COLO668 (cell line): ENCODE measurements at regions not wholly inside any gene's neighbourhood (a gene's known extent, or its start where the extent isn't known, plus 50 kb on each side); places are given as distances from the start of the nearest gene placed in this dataset.
A peak's percentile ranks its signal among the peaks of the same experiment; 100 is the strongest.

Experiments used
- DNase-seq: peaks from one replicate; lab custom pipeline; 2025; ENCODE audit not compliant: unreplicated experiment; lab: John Stamatoyannopoulos, UW

DNA sequence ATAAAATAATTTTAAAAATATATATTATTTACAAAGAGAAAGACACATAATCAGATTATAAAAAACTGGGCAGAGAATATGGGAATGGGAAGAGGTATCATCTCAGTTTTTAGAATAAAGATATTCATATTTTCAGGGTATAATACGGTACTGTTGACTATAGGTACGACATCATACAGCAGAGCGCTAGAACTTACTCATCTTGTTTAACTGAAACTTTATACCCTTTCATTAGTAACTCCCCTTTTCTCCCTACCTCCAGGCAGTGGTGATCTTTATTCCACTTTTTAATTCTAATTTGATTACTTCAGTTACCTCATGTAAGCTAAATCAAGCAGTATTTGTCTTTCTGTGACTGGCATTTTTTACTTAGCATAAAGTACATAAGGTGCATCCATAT is 742.1 kb downstream of the MTRR start:
- no peak for DNase-seq

DNA sequence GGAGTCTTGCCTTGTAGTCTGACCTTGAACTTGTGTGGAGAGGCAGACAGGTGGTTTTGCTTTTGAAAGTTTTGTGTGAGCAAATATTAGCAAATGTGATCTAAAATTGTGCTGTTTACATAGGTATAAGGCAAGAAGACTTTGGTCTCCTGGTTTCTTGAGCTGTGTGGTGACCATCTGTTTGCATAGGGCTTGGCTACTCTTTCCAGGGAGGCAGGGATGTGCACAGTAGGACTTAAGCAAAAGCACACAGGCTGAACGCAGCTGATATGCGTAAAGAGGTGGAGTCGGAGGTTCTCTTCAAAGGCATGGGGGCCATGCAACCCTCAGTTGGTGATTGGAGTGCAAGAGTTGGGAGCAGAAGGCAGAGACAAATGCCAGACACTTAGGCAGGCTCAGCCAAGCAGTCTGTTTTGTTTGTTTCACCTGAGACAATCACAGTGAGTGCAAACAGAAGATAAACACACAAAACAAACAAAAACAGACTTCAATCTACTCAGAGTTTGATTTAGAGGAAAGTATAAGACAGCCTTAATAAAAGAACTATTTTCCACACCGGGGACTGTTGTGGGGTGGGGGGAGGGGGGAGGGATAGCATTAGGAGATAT is 744.2 kb downstream of the MTRR start:
- DNase-seq: no peak

DNA sequence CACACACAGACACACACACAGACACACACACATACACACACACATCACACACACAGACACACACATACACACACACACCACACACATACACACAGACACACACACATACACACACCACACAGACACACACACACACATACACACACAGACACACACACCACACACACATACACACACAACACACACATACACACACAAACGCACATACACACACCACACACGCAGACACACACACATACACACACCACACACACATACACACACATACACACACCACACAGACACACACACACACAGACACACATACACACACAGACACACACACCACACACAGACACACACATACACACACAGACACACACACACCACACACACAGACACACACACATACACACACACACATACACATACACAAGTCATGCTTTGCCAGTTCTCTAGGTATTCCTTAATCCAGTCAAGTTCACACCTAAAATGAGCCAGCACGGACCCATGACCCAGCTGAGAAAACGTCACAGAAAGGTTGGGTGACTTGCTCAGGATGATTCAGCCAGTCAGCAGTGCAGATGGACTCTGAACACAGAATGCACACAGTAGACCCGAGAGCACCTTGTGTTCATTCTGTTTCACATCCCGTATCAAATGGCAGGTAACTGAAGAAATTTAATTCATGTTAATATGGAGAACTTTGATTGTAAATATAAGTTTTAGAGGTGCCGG is 746.4 kb downstream of the MTRR start:
- DNase-seq: no peak

DNA sequence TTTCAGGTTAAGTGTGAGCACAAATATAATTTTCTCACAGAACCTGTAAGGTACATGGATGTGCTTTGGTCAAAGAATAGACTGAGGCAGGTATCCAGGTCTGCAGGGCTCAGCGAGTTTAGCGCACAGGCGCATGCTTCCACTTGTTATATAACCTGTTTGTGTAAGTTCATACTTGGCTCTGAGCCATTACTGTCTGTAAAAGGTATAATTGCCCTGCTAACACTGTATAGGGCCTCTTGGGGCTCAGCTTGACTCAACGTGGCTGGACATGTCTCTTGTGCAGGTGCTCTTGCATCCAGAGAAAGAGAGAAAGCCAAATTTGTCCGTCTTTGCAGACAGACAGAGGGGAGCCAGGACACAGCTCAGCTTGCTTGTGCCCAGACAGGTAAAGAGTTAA is 759.6 kb downstream of the MTRR start:
- peak; percentile 49 for DNase-seq

DNA sequence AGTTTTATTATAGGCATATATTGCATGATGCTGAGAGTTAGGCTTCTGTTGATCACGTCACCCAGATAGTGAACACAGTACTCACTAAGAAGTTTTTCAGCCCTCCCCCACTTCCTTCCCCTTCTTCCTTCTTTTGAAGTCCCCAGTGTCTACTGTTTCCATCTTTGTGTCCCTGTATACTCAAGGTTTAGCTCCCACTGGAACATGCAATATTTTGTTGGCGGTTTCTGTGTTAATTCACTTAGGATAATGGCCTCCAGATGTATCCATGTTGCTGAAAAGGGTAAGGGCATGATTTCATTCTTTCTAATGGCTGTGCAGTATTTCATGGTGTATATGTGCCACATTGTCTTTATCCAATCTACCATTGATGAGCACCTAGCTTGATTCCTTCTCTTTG is 764.3 kb downstream of the MTRR start:
- DNase-seq: no peak

DNA sequence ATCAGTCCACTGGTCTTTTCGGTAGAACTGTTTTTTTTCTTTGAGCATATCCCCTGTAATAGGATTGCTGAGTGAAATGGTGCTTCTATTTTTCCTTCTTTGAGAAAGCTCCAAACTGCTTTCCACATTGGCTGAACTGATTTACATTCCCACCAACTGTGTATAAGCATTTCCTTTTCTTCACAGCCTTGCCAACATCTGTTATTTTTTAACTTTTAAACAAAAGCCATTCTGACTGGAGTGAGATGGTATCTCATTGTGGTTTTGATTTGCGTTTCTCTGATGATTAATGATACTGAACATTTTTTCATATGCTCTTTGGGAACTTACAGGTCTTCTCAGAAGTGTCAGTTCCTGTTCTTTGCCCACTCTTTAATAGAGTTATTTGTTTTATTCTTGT is 764.7 kb downstream of the MTRR start:
- DNase-seq: no peak

DNA sequence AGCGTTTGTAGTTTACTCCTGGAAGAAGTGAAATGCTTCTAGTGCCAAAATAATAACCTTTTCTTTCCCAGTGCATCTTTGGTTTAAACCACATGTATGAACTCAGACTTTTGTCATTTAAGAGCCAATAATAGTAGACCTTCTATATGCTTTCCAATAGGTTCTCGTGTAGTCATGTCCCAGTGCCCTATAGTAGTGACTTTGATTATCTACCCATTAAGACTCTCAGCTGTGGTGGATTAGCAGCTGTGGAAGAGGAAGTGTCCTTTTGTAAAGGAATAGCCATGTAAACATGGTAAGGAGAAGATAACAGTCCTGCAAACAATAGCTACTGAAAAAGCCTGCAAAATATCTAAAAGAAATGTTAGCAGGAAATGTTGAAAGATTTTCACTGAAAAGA is 765.3 kb downstream of the MTRR start:
- no peak for DNase-seq

DNA sequence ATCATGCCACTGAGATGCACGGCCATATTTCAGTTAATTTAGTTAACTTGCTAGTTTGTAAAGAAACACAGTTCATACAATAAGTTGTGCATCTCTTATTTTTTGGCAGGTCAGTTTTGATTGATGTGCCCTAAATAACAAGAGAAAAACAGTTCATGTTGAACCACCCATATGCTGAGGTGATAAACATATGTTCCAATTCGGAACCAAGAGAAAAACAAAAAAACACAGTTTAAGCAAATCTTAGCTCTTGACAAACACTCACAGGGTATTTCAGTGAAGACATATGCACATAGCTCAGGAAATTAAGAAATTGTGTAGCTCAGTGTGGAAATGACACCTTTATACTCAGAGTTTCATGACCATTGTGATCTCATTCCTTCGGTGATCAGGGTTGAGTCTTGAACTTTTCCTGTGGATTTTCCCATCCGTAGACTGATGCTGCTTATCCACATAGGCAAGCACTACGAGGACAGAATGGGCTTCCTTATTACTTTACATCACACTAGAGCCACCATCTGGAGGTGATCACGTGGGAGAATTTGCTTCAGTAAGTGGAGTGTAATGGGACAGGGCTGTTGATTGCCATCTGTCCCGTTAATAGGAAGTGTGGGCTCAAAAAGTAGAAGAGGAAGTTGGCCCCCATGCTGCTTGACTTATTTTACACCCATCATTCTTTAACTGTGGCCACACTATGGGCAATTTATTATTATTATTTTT is 773.0 kb downstream of the MTRR start:
- no peak for DNase-seq

DNA sequence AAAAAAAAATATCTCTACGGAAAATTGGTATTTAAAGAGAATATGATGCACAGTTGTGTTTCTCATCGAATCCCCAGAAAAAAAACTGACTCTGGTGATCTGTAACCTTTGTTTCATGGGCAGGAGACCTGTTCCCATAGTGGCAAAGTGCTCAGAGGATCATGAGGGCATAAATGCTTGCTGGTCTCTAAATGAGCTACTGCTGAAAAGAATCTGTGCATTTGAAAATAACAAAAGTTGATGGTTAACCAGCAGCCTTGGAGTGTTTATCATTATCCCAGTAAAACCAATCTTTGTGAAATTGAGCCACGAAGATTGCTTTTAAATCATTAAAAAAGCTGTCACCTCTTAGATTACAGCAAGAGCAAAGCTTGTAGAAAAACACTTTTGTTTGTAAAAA is 775.4 kb downstream of the MTRR start:
- DNase-seq: no peak

DNA sequence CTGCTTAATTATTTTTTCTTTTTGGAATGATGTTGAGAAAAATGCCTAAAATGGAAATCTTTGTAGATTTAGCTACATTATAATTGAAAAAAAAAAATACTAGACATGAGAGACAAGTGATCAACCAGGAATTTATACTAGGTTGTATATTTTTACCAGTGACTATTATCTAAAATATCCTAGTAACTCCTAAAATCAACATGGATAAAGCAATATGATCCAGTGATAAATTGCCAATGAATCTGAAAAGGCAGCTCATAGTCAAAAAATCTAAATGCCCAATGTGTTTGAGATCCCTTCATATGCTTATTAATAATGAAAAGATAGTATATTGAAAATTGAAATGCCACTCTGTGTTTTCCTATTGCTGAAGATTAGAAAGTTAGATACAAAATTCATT is 778.2 kb downstream of the MTRR start:
- DNase-seq: no peak

DNA sequence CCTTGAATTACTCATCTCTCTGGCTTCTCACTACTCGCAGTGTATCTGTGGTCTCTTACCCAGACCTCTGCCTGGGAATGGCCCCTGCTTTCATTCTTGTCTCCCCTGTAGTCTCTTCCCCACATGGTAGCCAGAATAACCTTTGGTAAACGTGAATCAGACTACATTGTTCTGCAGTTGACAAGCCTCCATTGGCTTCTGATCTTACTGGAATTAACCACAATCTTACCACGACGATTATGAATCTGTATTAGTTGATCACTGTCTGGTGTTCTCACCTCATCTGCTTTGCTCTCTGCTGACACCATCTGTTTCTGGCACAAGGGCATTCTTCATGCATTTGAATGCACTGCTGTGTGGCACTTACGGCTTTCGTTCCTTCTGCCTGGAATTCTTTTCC is 781.2 kb downstream of the MTRR start:
- no peak for DNase-seq

DNA sequence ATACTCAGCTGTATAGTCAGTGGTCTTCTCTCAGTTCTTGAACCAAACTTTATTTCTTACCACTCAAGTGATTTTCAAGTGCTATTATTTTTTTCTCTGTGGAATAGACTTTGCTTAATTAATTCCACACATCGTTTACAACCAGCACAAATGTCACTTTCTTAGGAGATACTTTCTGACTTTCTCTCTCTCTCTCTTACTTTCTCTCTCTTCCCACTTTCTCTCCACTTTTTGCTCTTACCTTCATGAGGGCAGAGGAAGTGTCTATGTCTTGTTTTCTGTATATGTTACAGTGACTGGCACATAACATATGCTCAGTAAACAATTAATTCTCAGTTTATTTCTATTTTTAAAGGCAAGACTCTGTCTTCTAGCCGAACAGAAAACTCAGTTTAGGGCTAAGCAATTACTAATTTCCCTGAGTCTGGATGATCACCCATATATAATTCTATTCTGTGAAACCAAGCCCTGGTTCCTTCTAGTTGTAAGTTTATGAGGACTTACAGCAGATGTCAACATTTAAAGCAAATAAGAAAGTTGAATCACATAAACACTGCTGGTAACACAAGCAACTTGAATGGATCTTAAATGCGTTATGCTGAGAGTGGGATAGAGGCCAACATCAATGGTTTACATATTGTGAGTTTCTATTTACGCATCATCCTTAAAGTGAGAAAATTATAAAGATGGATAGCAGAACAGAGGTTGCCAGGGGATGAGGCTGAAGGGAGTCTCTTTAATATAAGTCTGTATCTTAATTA is 791.4 kb downstream of the MTRR start:
- no peak for DNase-seq

DNA sequence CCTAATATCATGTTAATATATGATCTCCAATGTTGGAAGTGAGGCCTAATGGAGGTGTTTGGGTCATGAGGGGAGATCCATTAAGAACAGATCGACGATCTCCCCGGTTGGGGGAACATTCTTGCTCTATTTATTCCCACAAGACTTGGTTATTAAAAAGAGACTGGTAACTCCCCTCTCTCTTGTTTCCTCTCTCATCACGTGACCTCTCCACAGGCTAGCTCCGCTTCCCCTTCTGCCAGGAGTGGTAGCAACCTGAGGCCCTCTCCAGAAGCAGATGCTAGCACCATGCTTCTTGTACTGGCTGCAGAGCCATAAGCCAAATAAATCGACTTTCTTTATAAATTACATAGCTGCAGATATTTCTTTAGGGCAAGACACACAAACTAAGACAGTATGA is 794.4 kb downstream of the MTRR start:
- no peak for DNase-seq

DNA sequence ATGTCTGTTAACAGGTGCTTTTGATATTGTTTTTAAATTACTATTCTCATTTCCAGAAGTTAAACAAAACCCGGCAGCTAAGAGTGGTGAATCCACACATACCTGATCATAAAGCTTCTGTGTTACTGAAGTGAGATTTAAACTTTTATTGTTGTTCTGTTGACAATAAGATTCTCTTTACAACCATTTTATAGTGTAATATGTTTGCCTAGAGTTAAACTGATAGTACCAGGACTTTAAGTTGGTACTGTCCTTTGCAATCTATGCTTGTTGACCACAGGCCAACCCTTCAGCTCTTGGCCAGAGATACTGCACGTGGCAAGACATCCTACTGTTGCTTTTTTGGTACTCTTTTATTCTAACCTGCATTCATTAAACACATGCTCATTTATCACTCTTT is 806.2 kb downstream of the MTRR start:
- no peak for DNase-seq

DNA sequence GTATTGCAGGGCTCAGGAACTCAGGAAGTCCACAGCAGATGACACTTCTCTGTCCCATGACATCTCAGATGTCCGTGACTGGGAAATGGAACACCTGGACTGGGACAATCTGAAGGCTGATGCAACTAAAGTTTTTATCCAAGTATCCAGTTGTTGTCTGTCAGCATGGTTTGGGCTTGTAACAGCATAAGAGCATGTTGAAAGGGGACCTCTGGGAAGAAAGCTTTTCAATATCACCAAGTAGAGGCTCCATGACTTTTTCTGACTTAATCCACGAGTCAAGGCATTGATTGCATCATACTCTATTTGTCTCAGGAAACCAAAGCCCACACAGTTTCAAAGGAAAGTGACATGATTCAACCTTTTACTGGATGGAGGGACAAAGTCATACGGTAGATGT is 807.7 kb downstream of the MTRR start:
- no peak for DNase-seq

DNA sequence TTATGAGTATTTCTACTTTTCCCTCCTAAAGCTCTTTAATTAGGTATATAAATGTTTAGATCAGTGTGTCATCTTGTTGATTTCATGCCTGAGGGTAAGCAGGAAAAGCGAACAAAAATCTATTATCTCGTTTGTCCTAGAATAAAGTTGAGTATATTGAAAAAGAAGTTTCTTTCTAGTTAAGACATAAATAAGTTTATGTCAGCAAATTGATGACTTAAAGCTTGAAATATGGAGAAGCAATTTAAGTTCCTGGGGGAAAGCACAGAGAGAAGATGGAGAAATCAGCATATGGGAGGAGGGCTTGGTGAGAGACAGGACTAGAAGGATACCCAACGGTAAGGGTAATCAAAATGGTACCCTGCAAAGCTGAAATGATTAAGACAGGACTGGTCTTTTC is 813.4 kb downstream of the MTRR start:
- no peak for DNase-seq

DNA sequence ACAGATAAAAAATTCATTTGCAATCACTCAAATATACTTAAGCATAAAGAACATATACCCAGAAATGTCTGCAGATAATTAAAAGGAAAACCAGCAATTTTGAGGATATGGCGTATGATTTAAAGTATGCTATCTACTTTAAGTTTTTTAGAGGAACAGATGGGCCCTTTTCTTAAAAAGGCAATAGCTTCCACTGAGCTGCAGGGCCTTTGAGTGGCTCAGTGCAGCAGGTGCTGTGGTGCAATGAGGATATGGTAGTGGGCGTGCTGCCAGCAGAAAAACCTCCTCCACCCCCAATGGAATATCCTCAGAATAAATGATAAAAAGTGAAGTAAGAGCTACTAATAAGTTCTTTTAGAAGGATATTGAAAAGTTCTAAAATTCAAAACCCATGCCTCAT is 814.5 kb downstream of the MTRR start:
- peak; percentile 16 for DNase-seq

DNA sequence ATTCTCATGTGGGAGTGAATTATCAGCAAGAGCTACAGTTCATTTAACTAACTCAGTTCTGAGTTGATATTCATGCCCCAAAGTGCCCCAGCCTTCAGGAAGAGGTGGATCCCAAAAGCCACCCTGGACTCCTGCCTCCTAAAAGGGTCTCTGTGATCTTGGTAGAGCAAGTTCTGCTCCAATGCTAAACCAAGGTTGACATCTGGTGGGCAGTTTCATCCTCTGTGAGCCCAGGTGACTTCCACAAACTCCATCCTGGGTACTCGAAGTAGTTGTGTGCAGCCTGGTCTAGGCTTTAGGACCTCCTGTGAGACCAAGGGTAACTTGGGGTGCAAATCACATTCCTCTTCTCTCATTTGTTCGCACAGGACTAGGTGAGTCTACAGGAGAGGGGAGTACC is 816.8 kb downstream of the MTRR start:
- no peak for DNase-seq

DNA sequence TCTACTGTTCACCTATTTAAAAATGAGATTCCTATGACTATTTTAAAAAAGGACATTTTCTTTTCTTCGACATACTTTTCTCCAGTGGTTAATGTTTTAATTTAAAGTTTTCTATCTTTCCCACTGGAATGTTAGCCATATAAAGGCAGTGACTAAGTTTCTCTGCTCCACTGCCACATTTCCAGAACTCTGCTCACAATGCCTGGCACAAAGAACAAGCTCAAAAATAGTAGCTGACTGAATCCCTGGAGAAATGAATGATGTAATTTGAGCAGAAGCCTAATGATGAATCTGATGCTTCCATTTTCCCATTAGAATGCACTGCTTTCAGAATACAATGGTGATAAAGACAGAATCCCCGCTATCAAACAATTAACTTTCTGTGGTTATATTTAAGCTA is 817.8 kb downstream of the MTRR start:
- DNase-seq: no peak

DNA sequence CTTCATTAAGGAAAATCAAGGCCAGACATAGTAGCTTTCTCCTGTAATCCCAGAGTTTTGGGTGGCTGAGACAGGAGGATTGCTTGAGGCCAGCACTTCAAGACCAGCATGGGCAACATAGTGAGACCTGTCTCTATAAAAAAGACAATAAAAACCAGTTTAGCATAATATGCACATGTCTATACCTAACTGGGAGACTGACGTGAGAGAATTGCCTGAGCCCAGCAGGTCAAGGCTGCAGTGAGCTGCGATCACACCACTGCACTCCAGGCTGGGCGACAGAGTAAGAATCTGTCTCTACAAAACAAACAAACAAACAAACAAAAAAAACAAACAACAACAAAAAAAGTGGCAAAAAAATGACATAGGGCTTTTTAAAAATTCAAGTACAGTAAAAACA is 820.8 kb downstream of the MTRR start:
- DNase-seq: no peak

DNA sequence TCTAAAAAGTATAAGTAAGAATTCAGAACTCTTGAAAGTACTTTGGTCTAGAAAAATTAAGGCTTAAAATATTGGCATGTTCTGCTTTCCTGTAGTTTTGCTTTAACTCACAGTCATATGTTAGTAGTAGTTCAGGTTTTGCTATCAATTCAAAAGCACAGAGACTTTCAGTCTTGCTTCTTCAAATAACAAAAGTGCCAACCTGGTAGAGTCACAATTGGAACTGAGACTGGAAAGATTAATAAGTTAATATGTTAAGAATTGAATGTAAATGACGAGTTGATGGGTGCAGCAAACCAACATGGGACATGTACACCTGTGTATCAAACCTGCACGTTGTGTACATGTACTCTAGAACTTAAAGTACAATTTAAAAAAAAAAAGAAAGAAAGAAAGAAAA is 822.3 kb downstream of the MTRR start:
- no peak for DNase-seq

DNA sequence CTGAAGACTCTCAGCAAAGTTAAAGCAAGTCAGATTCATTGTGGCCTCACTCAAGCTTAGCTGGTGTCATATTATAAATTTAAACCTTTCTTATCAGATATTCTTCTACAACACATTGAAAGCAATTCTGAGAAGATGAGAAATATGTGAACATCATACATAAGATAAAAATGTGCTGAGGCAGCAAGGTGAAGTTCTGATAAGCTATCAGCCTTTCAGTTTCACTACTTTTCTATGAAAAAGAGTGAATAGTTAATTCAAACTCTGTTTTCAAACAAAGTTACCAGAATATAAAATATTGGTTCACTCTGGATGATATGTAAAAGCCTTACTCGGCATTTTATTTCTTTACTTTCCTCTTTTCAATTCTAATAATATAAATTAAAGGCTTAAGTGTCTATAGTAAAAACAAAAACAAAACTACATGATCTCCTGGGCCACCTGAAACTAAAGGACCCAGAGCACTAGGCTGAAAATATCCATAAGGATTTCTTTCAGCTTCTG is 824.4 kb downstream of the MTRR start:
- DNase-seq: no peak
